Liver (tissue), 8 donors: ENCODE measurements at regions not wholly inside any gene's neighbourhood (a gene's known extent, or its start where the extent isn't known, plus 50 kb on each side); places are given as distances from the start of the nearest gene placed in this dataset.

Experiments
- DNase-seq: peaks from one replicate; pipeline ENCODE4 v3.0.0-alpha.2; 2017; ENCODE audit warnings: low spot score
- H3K27ac ChIP-seq, 2 donors: one replicate each; pipeline ENCODE4 v1.7.0; 2013; ENCODE audit warnings: inconsistent platforms in 2 of 2, low read length in 2 of 2, control low read depth in 1 of 2, low read depth in 1 of 2, mild to moderate bottlenecking in 1 of 2
- H3K27me3 ChIP-seq, 4 donors: one replicate each; pipeline versions ENCODE4 v1.6.1 to v1.7.0; 2013; ENCODE audit warnings: low read length in 3 of 4, inconsistent platforms in 1 of 4, mild to moderate bottlenecking in 1 of 4, moderate library complexity in 1 of 4; ENCODE audit not compliant: control insufficient read depth in 4 of 4, insufficient read depth in 4 of 4
- H3K36me3 ChIP-seq, 4 donors: one replicate each; pipeline versions ENCODE4 v1.6.1 to v1.7.0; 2013; ENCODE audit warnings: low read length in 3 of 4, mild to moderate bottlenecking in 3 of 4, low read depth in 1 of 4, moderate library complexity in 1 of 4; ENCODE audit not compliant: control insufficient read depth in 4 of 4, insufficient read depth in 3 of 4
- H3K4me1 ChIP-seq, 4 donors: one replicate each; pipeline versions ENCODE4 v1.6.1 to v1.7.0; 2013; ENCODE audit warnings: low read length in 3 of 4, mild to moderate bottlenecking in 3 of 4, moderate library complexity in 1 of 4; ENCODE audit not compliant: control insufficient read depth in 4 of 4, insufficient read depth in 4 of 4
- H3K4me3 ChIP-seq, 3 donors: one replicate each; pipeline versions ENCODE4 v1.6.1 to v1.7.0; 2013; ENCODE audit warnings: low read length in 3 of 3, control low read depth in 1 of 3, low read depth in 1 of 3, mild to moderate bottlenecking in 1 of 3
- H3K9ac ChIP-seq, 2 donors: one replicate each; pipeline ENCODE4 v1.7.0; 2013; ENCODE audit warnings: low read length in 2 of 2, mild to moderate bottlenecking in 2 of 2, moderate library complexity in 2 of 2, control low read depth in 1 of 2, low read depth in 1 of 2
- H3K9me3 ChIP-seq, 4 donors: one replicate each; pipeline versions ENCODE4 v1.6.1 to v1.7.0; 2013; ENCODE audit warnings: low read length in 3 of 4; ENCODE audit not compliant: control insufficient read depth in 4 of 4
- EGR1 ChIP-seq, 2 donors: IDR thresholded peaks; 2 replicates each; pipeline ENCODE4 v1.6.1; 2016 to 2018; ENCODE audit warnings: antibody characterized with exemption in 2 of 2, low read depth in 2 of 2
- FOXA1 ChIP-seq: IDR thresholded peaks from 2 replicates; pipeline ENCODE4 v1.6.1; 2016; ENCODE audit warnings: antibody characterized with exemption
- FOXA2 ChIP-seq: IDR thresholded peaks from 2 replicates; pipeline ENCODE4 v1.6.1; 2016; ENCODE audit warnings: antibody characterized with exemption
- GABPA ChIP-seq, 2 donors: IDR thresholded peaks in 1 of 2; conservative IDR thresholded peaks in 1 of 2; 2 replicates each; pipeline ENCODE4 v1.6.1; 2016; ENCODE audit warnings: antibody characterized with exemption in 2 of 2, mild to moderate bottlenecking in 1 of 2, moderate library complexity in 1 of 2
- HNF4A ChIP-seq, 2 donors: conservative IDR thresholded peaks; 2 replicates each; pipeline ENCODE4 v1.6.1; 2016; ENCODE audit warnings: antibody characterized with exemption in 2 of 2, mild to moderate bottlenecking in 2 of 2
- HNF4G ChIP-seq: IDR thresholded peaks from 2 replicates; pipeline ENCODE4 v1.6.1; 2016; ENCODE audit warnings: antibody characterized with exemption
- JUND ChIP-seq, 2 donors: IDR thresholded peaks; 2 replicates each; pipeline ENCODE4 v1.6.1; 2016; ENCODE audit warnings: antibody characterized with exemption in 2 of 2
- NR2F2 ChIP-seq: IDR thresholded peaks from 2 replicates; pipeline ENCODE4 v1.6.1; 2016; ENCODE audit warnings: antibody characterized with exemption
- RAD21 ChIP-seq, 2 donors: IDR thresholded peaks; 2 replicates each; pipeline ENCODE4 v1.6.1; 2016; ENCODE audit warnings: antibody characterized with exemption in 2 of 2, mild to moderate bottlenecking in 2 of 2
- RXRA ChIP-seq, 2 donors: IDR thresholded peaks; 2 replicates each; pipeline ENCODE4 v1.6.1; 2017 to 2018; ENCODE audit warnings: antibody characterized with exemption in 2 of 2, mild to moderate bottlenecking in 1 of 2
- SP1 ChIP-seq: IDR thresholded peaks from 2 replicates; pipeline ENCODE4 v1.6.1; 2018; ENCODE audit warnings: antibody characterized with exemption, mild to moderate bottlenecking
- YY1 ChIP-seq: IDR thresholded peaks from 2 replicates; pipeline ENCODE4 v1.6.1; 2016; ENCODE audit warnings: antibody characterized with exemption, mild to moderate bottlenecking
- WGBS: extraction: QIAGEN DNeasy Blood & Tissue Kit; methylation state at CpG from one replicate; pipeline ENCODE4 v1.1.7; 2013; 5-methylcytosine and 5-hydroxymethylcytosine counted together
- TF ChIP-seq, protein P1 (sequence below): IDR thresholded peaks from 2 replicates; pipeline ENCODE4 v1.6.1; 2016; ENCODE audit warnings: antibody characterized with exemption
- TF ChIP-seq, protein P2 (sequence below): IDR thresholded peaks from 2 replicates; pipeline ENCODE4 v1.6.1; 2016; ENCODE audit warnings: antibody characterized with exemption
- TF ChIP-seq, protein P3 (sequence below): fragments of 150-350 bp; IDR thresholded peaks from 2 replicates; pipeline ENCODE4 v1.5.1; 2017; ENCODE audit warnings: improper control_type of control experiment, low read depth, low read length; ENCODE audit not compliant: missing input control
- donor health status: healthy.
- donor health status: healthy.
- donor health status: healthy.
- donor health status: healthy.
- donor health status: healthy.

DNA sequence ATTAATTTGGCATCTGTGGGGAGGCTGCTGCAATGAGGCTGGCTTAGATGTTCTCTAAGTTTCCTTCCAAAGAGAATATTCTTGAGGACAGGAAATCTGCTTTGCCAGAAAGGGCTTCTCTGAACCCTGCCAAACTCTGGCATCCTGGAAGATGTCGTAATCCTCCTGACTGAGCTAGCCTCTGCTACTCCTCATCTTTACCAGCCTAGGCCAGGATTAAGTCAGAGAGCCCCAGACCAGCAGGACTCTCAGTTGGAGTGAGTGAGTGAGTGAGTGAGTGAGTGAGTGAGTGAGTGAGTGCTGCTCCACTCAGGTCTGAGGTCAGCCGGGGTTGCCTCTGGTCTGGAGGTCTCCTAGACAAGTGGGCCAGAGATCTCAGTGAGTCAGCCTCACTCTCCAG is 104.9 kb upstream of the SOD3 start:
- DNase-seq, result no peak
- Histone ChIP-seq H3K36me3 (no peaks in the 10 kb centered on the region), H3K9me3 (no peaks in the 10 kb centered on the region), H3K27ac (no peak overlapping the region), H3K4me3 (no peak overlapping the region), H3K27me3 (no peaks in the 10 kb centered on the region), H3K4me1 (no peaks in the 10 kb centered on the region), H3K9ac (no peak overlapping the region)
- TF ChIP-seq NR2F2, result no peak
- TF ChIP-seq, protein P1, sequence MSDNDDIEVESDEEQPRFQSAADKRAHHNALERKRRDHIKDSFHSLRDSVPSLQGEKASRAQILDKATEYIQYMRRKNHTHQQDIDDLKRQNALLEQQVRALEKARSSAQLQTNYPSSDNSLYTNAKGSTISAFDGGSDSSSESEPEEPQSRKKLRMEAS, result no peak
- TF ChIP-seq RXRA (IDR thresholded peaks at IDR 0.05), result no peak
- no peak for TF ChIP-seq HNF4G
- TF ChIP-seq JUND (IDR thresholded peaks at IDR 0.05), result no peak
- TF ChIP-seq RAD21 (IDR thresholded peaks at IDR 0.05), result no peak
- no peak for TF ChIP-seq FOXA2
- WGBS, result 68% methylated on average over 2 of the region's 2 CpGs

DNA sequence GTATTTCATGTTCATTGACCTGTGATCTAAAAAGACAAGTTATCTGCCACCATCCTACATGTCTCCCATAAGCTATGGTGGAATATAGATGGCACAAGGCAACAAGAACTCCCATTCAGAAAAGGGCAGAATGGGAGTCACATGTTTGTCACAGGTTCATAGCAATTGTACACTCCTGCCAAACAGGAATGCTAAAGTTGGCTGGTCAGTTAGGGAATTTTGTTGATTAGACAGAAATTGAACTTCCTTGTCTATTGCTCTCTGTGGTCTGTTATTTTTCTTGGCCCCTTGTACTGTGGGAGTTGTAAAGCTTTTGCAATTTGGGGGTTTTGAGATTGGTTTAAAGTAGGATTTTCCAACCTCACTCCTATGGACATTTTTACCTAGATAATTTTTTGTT is 101.7 kb upstream of the SOD3 start:
- no peak overlapping the region for H3K27ac ChIP-seq
- no peak for TF ChIP-seq FOXA1
- H3K27me3 ChIP-seq, result no peaks in the 10 kb centered on the region
- DNase-seq, result no peak
- H3K4me1 ChIP-seq, result no peaks in the 10 kb centered on the region
- no peak overlapping the region for H3K9ac ChIP-seq
- H3K9me3 ChIP-seq, result no peaks in the 10 kb centered on the region
- H3K4me3 ChIP-seq, result no peak overlapping the region
- H3K36me3 ChIP-seq, result no peaks in the 10 kb centered on the region

DNA sequence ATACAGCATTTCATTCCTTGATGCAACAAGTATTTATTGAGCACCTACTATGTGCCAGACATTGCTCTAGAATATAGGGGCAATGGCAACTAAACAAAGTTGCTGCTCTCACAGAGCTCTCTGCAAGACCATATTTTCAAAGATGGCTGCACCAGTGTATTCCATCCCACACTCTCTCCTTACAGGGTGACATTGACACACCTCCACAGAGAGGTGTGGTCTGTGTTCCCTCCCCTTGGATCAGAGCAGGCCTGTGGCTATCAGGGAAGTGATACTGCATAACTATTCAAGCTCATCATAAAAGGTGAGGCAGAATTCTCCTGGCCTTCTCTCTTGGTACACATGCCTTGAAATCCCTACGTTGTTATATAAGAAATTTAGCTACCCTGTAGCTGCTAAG is 95.3 kb upstream of the SOD3 start:
- Histone ChIP-seq H3K27ac (no peak overlapping the region), H3K9me3 (no peaks in the 10 kb centered on the region), H3K9ac (no peak overlapping the region), H3K4me1 (no peaks in the 10 kb centered on the region), H3K36me3 (no peaks in the 10 kb centered on the region), H3K27me3 (no peaks in the 10 kb centered on the region), H3K4me3 (no peak overlapping the region)
- TF ChIP-seq YY1 (no peak), GABPA (IDR thresholded peaks at IDR 0.05 in 1 of 2, conservative IDR thresholded peaks at IDR 0.05 in 1 of 2) (no peak), NR2F2 (no peak), RXRA (IDR thresholded peaks at IDR 0.05) (no peak), RAD21 (IDR thresholded peaks at IDR 0.05) (no peak), HNF4A (conservative IDR thresholded peaks at IDR 0.05) (no peak), SP1 (no peak), JUND (IDR thresholded peaks at IDR 0.05) (no peak), FOXA1 (no peak), FOXA2 (no peak), EGR1 (IDR thresholded peaks at IDR 0.05; ENCODE audit: low read depth in 2 of 2) (no peak)
- TF ChIP-seq, protein P2, sequence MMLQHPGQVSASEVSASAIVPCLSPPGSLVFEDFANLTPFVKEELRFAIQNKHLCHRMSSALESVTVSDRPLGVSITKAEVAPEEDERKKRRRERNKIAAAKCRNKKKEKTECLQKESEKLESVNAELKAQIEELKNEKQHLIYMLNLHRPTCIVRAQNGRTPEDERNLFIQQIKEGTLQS, result no peak
- TF ChIP-seq, protein P3, sequence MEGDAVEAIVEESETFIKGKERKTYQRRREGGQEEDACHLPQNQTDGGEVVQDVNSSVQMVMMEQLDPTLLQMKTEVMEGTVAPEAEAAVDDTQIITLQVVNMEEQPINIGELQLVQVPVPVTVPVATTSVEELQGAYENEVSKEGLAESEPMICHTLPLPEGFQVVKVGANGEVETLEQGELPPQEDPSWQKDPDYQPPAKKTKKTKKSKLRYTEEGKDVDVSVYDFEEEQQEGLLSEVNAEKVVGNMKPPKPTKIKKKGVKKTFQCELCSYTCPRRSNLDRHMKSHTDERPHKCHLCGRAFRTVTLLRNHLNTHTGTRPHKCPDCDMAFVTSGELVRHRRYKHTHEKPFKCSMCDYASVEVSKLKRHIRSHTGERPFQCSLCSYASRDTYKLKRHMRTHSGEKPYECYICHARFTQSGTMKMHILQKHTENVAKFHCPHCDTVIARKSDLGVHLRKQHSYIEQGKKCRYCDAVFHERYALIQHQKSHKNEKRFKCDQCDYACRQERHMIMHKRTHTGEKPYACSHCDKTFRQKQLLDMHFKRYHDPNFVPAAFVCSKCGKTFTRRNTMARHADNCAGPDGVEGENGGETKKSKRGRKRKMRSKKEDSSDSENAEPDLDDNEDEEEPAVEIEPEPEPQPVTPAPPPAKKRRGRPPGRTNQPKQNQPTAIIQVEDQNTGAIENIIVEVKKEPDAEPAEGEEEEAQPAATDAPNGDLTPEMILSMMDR, result no peak
- TF ChIP-seq, protein P1, result no peak
- DNase-seq, result no peak
- WGBS, result 85% methylated on average over 1 of the region's 1 CpG
